Thyroid gland (tissue), 4 donors: ENCODE measurements at regions not wholly inside any gene's neighbourhood (a gene's known extent, or its start where the extent isn't known, plus 50 kb on each side); places are given as distances from the start of the nearest gene placed in this dataset.

Experiments used
- DNase-seq, 2 donors: peaks; one replicate each; pipeline ENCODE4 v3.0.0-alpha.2; 2019
- H3K27ac ChIP-seq, 3 donors: fragments of 200-600 bp; sonication (generic); 1 replicate in 2 of 3; 2 replicates in 1 of 3; pipeline ENCODE4 v1.5.1; 2016 to 2019; ENCODE audit warnings: mild to moderate bottlenecking in 1 of 3, moderate library complexity in 1 of 3
- H3K27me3 ChIP-seq: fragments of 200-600 bp; sonication (generic); one replicate; pipeline ENCODE4 v1.5.1; 2019
- H3K36me3 ChIP-seq, 2 donors: fragments of 200-600 bp; sonication (generic); one replicate each; pipeline ENCODE4 v1.5.1; 2016 to 2019
- H3K4me1 ChIP-seq, 2 donors: fragments of 200-600 bp; sonication (generic); one replicate each; pipeline ENCODE4 v1.5.1; 2017 to 2019
- H3K4me3 ChIP-seq, 3 donors: fragments of 200-600 bp; sonication (generic); replicated peaks in 1 of 3; 1 replicate in 2 of 3; 2 replicates in 1 of 3; pipeline ENCODE4 v1.5.1; 2016; ENCODE audit warnings: mild to moderate bottlenecking in 1 of 3
- H3K9me3 ChIP-seq: fragments of 200-600 bp; sonication (generic); one replicate; pipeline ENCODE4 v1.5.1; 2017
- POLR2A ChIP-seq, 2 donors: fragments of 450-650 bp; IDR thresholded peaks; one replicate each; pipeline ENCODE4 v1.6.1; 2017; ENCODE audit warnings: antibody characterized with exemption in 2 of 2, mild to moderate bottlenecking in 2 of 2, moderate library complexity in 1 of 2
- WGBS, 2 donors: methylation state at CpG; one replicate each; pipeline ENCODE4 v1.1.5; 2017; 5-methylcytosine and 5-hydroxymethylcytosine counted together
- intact Hi-C: fragments of 100-400 bp; cut with DNase I; formaldehyde crosslinking; loops from one replicate; pipeline ENCODE4 v1.15.1; 2023
- TF ChIP-seq, protein P1 (sequence below), 6 experiments: fragments of 200-600 bp in 3 of 6; fragments of 450-650 bp in 3 of 6; sonication (generic) in 3 of 6; IDR thresholded peaks; one replicate each; pipeline ENCODE4 v1.5.1; 2016 to 2019; ENCODE audit warnings: antibody characterized with exemption in 6 of 6, mild to moderate bottlenecking in 2 of 6, inconsistent platforms in 1 of 6, moderate library complexity in 1 of 6

DNA sequence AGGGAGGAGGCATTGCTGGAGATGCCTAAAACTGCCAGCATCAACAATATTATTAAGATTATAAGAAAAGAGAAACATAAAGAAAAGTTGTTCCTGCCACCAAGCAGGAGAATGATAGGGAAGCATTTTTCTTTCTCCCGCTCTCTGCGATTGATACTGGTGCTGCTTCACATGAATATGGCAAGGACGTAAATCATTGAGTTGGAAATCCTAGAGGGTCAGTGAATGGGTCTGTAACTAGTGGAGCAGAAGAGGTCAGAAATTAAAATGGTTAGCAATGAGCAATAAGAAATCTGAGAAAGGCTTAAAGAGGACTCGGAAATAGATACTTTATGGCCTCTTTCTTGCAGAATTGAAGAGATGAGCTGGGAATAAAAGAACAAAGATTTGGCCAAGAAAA is 631.7 kb downstream of the BCL11A start:
- no peak for DNase-seq
- H3K27me3 ChIP-seq, result no peaks in the 10 kb centered on the region
- no peak overlapping the region for H3K4me3 ChIP-seq
- WGBS, 2 donors, result 90 to 97% methylated on average over 4 of the region's 4 CpGs
- no peaks in the 10 kb centered on the region for H3K9me3 ChIP-seq
- intact Hi-C loops, result no loop called here
- H3K36me3 ChIP-seq, result no peaks in the 10 kb centered on the region
- TF ChIP-seq, protein P1, sequence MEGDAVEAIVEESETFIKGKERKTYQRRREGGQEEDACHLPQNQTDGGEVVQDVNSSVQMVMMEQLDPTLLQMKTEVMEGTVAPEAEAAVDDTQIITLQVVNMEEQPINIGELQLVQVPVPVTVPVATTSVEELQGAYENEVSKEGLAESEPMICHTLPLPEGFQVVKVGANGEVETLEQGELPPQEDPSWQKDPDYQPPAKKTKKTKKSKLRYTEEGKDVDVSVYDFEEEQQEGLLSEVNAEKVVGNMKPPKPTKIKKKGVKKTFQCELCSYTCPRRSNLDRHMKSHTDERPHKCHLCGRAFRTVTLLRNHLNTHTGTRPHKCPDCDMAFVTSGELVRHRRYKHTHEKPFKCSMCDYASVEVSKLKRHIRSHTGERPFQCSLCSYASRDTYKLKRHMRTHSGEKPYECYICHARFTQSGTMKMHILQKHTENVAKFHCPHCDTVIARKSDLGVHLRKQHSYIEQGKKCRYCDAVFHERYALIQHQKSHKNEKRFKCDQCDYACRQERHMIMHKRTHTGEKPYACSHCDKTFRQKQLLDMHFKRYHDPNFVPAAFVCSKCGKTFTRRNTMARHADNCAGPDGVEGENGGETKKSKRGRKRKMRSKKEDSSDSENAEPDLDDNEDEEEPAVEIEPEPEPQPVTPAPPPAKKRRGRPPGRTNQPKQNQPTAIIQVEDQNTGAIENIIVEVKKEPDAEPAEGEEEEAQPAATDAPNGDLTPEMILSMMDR (IDR thresholded peaks at IDR 0.05), result no peak
- no peak for TF ChIP-seq POLR2A (IDR thresholded peaks at IDR 0.05)
- no peak overlapping the region for H3K27ac ChIP-seq
- no peaks in the 10 kb centered on the region for H3K4me1 ChIP-seq

GRCh38 chr2:59920961-59921360 is 632.5 kb downstream of the BCL11A start:
- H3K36me3 ChIP-seq, result no peaks in the 10 kb centered on the region
- TF ChIP-seq, protein P1 (IDR thresholded peaks at IDR 0.05), result no peak
- TF ChIP-seq POLR2A (IDR thresholded peaks at IDR 0.05), result no peak
- intact Hi-C loops, result no loop called here
- DNase-seq, result no peak
- H3K4me1 ChIP-seq, result no peaks in the 10 kb centered on the region
- no peaks in the 10 kb centered on the region for H3K9me3 ChIP-seq
- 80 to 82% methylated on average over 4 of the region's 4 CpGs for WGBS, 2 donors
- no peaks in the 10 kb centered on the region for H3K27me3 ChIP-seq
- no peak overlapping the region for H3K27ac ChIP-seq
- H3K4me3 ChIP-seq, result no peak overlapping the region

DNA sequence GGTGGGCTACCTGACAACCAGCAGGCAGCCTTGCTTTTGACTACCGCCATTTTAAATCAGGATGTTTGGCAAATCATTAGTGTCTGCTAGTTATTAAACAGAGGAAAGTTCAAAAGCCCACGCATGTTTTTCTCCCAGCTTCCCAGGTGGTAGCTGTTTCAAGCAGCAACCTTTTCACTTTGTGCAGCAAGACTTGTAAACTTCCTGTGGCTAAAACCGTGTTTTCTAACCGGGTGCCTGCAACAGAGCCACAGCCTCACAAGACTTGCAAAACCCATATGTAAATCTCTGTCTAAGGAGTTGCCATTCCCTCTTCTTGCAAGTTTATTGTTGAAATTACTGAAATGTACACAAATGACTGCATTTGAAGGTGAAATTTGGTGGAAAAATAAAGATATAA is 633.1 kb downstream of the BCL11A start:
- intact Hi-C loops, result no loop called here
- 79 to 80% methylated on average over 4 of the region's 4 CpGs for WGBS, 2 donors
- no peaks in the 10 kb centered on the region for H3K36me3 ChIP-seq
- no peaks in the 10 kb centered on the region for H3K9me3 ChIP-seq
- H3K4me3 ChIP-seq, result no peak overlapping the region
- TF ChIP-seq POLR2A (IDR thresholded peaks at IDR 0.05), result no peak
- TF ChIP-seq, protein P1 (IDR thresholded peaks at IDR 0.05), result no peak
- no peaks in the 10 kb centered on the region for H3K27me3 ChIP-seq
- DNase-seq, result no peak
- no peaks in the 10 kb centered on the region for H3K4me1 ChIP-seq
- no peak overlapping the region for H3K27ac ChIP-seq

- no peak for DNase-seq
- Histone ChIP-seq H3K27ac (no peak overlapping the region), H3K36me3 (no peaks in the 10 kb centered on the region), H3K27me3 (no peaks in the 10 kb centered on the region), H3K4me3 (no peak overlapping the region), H3K4me1 (no peaks in the 10 kb centered on the region), H3K9me3 (no peaks in the 10 kb centered on the region)
- intact Hi-C loops, result no loop called here
- TF ChIP-seq, protein P1 (IDR thresholded peaks at IDR 0.05), result no peak
- TF ChIP-seq POLR2A (IDR thresholded peaks at IDR 0.05), result no peak
- WGBS, 2 donors, result 74 to 86% methylated on average over 1 of the region's 1 CpG
Observed at GRCh38 chr2:59919579-59919978, 633.9 kb downstream of the BCL11A start.

DNA sequence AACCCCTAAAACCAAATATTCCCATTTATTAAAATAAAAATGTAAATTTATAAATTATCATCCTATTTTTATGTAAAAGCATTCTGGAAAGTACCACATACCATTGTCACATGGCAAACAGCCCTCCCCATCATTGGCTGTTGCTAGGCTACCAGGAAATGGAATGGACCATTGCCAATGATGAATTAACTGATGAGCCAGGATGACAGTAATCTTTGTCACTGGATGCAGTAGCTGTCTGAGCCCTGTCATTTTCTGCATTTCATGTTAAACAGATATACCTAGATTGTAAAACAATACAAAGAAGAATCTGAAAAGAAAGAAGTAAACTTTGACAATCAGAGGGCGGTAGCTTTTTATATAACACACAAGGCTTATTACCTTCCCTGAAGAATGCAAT is 641.4 kb downstream of the BCL11A start:
- intact Hi-C loops, result no loop called here
- no peak for DNase-seq
- TF ChIP-seq, protein P1 (IDR thresholded peaks at IDR 0.05), result no peak
- no peak for TF ChIP-seq POLR2A (IDR thresholded peaks at IDR 0.05)
- Histone ChIP-seq H3K4me3 (no peak overlapping the region), H3K4me1 (no peaks in the 10 kb centered on the region), H3K27me3 (no peaks in the 10 kb centered on the region), H3K27ac (no peak overlapping the region), H3K36me3 (no peaks in the 10 kb centered on the region), H3K9me3 (no peaks in the 10 kb centered on the region)
- WGBS, 2 donors, result 52 to 93% methylated on average over 1 of the region's 1 CpG
